ENCODE measurements at regions not wholly inside any gene's neighbourhood (a gene's known extent, or its start where the extent isn't known, plus 50 kb on each side); places are given as distances from the start of the nearest gene placed in this dataset.

GRCh38 chr12:118866346-118866745, 115.0 kb upstream of the SRRM4 start:
- no peak for DNase-seq

GRCh38 chr12:118870551-118870950, 110.8 kb upstream of the SRRM4 start:
- peak; percentile 9 for DNase-seq

GRCh38 chr12:118874698-118875548, 106.4 kb upstream of the SRRM4 start:
- DNase-seq = peak; percentile 10

GRCh38 chr12:118880720-118881493, 100.4 kb upstream of the SRRM4 start:
- no peak for DNase-seq

DNA sequence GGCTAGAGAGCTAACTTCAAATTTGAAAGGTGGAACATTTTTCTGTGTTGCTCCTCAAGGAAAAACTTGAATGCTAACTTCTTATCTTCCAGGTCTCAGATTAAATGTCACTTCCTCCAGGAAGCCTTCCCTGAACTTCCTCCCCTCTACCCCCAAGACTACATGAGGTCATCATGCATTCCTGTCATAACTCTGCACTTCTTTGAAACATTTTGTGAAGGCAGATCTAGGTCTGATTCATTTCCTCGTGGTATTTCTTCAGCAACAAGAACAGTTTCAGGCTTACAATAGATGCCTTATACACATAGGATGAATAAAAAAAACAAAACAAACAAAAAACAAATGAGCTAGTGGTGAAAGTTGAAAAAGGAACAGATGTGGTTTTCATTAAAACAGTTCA, 97.1 kb upstream of the SRRM4 start:
- DNase-seq = no peak

- DNase-seq = no peak
These were observed 80.3 kb upstream of the SRRM4 start for GRCh38 chr12:118900993-118901392.

DNA sequence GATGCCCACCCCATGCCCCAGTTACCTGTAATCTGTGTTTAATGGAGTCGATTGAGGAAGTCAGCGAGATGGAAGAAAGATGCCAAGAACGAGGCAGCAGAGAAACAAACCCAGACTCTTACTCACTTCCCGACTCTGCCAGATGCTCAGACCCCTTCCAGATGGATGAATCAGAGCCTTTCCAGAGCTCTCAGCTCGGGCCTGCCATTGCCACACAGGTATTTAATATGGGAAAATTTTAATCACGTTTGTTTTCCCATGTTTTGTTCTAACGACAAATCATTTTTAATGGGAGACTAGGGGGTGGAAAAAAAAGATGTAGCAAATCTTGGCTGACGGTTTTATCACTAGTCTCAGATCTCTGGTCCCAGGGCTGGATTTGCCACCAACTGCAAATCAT, 72.5 kb upstream of the SRRM4 start:
- DNase-seq = no peak

DNA sequence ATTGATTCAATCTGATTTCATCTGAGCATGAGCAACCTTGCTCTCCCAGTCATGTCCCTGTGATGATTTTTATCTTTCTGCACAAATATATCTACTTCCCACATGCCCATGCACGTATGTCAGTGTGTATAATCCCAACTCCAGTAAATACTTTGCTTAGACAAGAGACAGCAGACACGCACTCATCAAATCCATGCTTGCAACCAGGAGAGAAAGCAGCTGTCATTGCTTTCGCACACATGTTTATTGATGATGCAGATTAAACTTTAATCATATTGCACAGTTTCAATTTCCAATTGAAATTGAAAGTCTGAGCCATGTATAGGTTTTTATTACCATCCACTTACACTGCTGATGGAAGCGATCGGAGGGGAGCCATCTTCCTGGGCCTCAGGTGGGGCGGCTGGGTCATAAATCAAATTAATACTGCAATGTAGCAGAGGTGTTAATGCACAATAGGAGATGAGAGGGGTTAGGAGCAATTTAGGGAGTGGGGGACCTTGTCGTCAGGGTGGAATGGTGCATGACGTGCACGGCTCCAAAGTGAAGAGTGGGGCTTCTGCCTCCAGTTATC, 68.6 kb upstream of the SRRM4 start:
- no peak for DNase-seq

DNA sequence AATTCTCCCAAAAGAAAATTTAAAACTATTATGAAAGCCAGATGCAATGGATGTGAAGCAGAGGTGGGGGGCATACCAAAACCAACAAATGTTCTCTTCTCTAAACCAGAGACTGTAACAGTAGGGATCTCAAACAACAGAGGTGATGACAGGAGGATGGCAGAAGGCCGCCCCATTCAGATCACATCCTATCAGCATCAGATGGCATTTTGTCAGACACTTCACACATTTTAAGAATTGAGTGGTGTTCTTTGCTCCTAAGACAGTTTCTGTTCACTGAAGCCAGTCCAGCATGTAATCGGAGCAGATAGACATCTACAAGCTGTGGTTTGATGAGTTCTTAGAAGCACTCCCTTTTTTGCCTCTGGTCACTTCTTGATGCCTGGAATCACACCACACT, 59.6 kb upstream of the SRRM4 start:
- DNase-seq = no peak

- no peak for DNase-seq
These were observed 58.9 kb upstream of the SRRM4 start for GRCh38 chr12:118922405-118922804.

- no peak for DNase-seq
These were observed 55.9 kb upstream of the SRRM4 start for GRCh38 chr12:118925407-118925806.

- no peak for DNase-seq
These were observed 55.5 kb upstream of the SRRM4 start for GRCh38 chr12:118925826-118926225.

Data from DMS79 treated with DMSO at 0.1 percent for 48 hours (cell line).